ENCODE measurements at regions not wholly inside any gene's neighbourhood (a gene's known extent, or its start where the extent isn't known, plus 50 kb on each side); places are given as distances from the start of the nearest gene placed in this dataset.
"Not testable (repeated sequence)": the region's sequence is repeated elsewhere in the genome, so short reads cannot be mapped to it uniquely, and the experiment has no call there.

GRCh38 chr17:5896215-5896614 lies 174.0 kb upstream of the WSCD1 start:
- DNase-seq: no peak
- no TSS peak for BruUV-seq (replicated peaks)
- TF ChIP-seq, protein P1, sequence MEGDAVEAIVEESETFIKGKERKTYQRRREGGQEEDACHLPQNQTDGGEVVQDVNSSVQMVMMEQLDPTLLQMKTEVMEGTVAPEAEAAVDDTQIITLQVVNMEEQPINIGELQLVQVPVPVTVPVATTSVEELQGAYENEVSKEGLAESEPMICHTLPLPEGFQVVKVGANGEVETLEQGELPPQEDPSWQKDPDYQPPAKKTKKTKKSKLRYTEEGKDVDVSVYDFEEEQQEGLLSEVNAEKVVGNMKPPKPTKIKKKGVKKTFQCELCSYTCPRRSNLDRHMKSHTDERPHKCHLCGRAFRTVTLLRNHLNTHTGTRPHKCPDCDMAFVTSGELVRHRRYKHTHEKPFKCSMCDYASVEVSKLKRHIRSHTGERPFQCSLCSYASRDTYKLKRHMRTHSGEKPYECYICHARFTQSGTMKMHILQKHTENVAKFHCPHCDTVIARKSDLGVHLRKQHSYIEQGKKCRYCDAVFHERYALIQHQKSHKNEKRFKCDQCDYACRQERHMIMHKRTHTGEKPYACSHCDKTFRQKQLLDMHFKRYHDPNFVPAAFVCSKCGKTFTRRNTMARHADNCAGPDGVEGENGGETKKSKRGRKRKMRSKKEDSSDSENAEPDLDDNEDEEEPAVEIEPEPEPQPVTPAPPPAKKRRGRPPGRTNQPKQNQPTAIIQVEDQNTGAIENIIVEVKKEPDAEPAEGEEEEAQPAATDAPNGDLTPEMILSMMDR (IDR thresholded peaks at IDR 0.05; ENCODE audit: unreplicated experiment): no peak
- Mint-ChIP-seq H3K4me1 (ENCODE audit: low read depth, unreplicated experiment) (no peaks in the 10 kb centered on the region), H3K27me3 (ENCODE audit: unreplicated experiment) (peaks cover 57% of the 10 kb centered on the region), H3K9me3 (ENCODE audit: low read depth, unreplicated experiment) (no peaks in the 10 kb centered on the region), H3K27ac (ENCODE audit: unreplicated experiment) (no peak overlapping the region), H3K4me3 (ENCODE audit: low read depth, unreplicated experiment) (no peak overlapping the region), H3K36me3 (ENCODE audit: insufficient read depth, unreplicated experiment) (peaks cover 5% of the 10 kb centered on the region)
- CTCF ChIA-PET: no interaction called here
- intact Hi-C loops (cut with micrococcal nuclease; ENCODE audit: unreplicated experiment): no loop called here

- CTCF ChIA-PET: interaction anchor here (0.7 kb wide), 1 partner anchor 290 kb away, joined by 3 read pairs; no protein-coding TSS in a partner anchor
- no TSS peak for BruUV-seq (replicated peaks)
- Mint-ChIP-seq H3K4me3 (ENCODE audit: low read depth, unreplicated experiment) (no peak overlapping the region), H3K36me3 (ENCODE audit: insufficient read depth, unreplicated experiment) (peaks cover 5% of the 10 kb centered on the region), H3K27me3 (ENCODE audit: unreplicated experiment) (peaks cover 54% of the 10 kb centered on the region), H3K9me3 (ENCODE audit: low read depth, unreplicated experiment) (no peaks in the 10 kb centered on the region), H3K4me1 (ENCODE audit: low read depth, unreplicated experiment) (no peaks in the 10 kb centered on the region), H3K27ac (ENCODE audit: unreplicated experiment) (no peak overlapping the region)
- DNase-seq: no peak
- intact Hi-C loops (cut with micrococcal nuclease; ENCODE audit: unreplicated experiment): no loop called here
- TF ChIP-seq, protein P1 (IDR thresholded peaks at IDR 0.05; ENCODE audit: unreplicated experiment): no peak
Observed at GRCh38 chr17:5897275-5897911, 172.8 kb upstream of the WSCD1 start.

GRCh38 chr17:5897981-5898380 lies 172.2 kb upstream of the WSCD1 start:
- BruUV-seq (replicated peaks); intact Hi-C loops (cut with micrococcal nuclease; ENCODE audit: unreplicated experiment); H3K4me1 Mint-ChIP-seq (ENCODE audit: low read depth, unreplicated experiment); H3K4me3 Mint-ChIP-seq (ENCODE audit: low read depth, unreplicated experiment); H3K27ac Mint-ChIP-seq (ENCODE audit: unreplicated experiment); DNase-seq; H3K36me3 Mint-ChIP-seq (ENCODE audit: insufficient read depth, unreplicated experiment); H3K9me3 Mint-ChIP-seq (ENCODE audit: low read depth, unreplicated experiment): not testable (repeated sequence)
- CTCF ChIA-PET: interaction anchor here (0.7 kb wide), 1 partner anchor 290 kb away, joined by 3 read pairs; no protein-coding TSS in a partner anchor
- H3K27me3 Mint-ChIP-seq (ENCODE audit: unreplicated experiment): peaks cover 48% of the 10 kb centered on the region

DNA sequence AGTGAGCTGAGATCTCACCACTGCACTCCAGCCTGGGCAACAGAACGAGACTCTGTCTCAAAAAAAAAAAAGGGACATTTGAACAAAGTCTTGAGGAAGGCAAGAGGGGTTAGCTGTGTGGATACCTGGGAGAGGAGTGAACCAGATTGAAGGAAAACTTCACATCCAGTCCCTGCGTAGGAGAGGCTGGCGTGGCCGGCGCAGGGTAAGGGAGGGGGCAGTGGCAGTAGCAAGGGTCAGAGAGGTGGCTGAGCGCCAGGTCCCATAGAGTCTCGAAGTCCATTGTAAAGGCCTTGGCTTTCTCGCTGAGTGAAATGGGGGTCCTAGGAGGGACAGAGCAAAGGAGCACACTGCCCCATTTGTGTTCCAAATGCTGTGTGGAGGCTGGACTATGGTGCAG lies 171.8 kb upstream of the WSCD1 start:
- Mint-ChIP-seq H3K9me3 (ENCODE audit: low read depth, unreplicated experiment) (no peaks in the 10 kb centered on the region), H3K27me3 (ENCODE audit: unreplicated experiment) (peaks cover 44% of the 10 kb centered on the region), H3K4me3 (ENCODE audit: low read depth, unreplicated experiment) (no peak overlapping the region), H3K4me1 (ENCODE audit: low read depth, unreplicated experiment) (no peaks in the 10 kb centered on the region), H3K36me3 (ENCODE audit: insufficient read depth, unreplicated experiment) (peaks cover 5% of the 10 kb centered on the region), H3K27ac (ENCODE audit: unreplicated experiment) (no peak overlapping the region)
- no TSS peak for BruUV-seq (replicated peaks)
- intact Hi-C loops (cut with micrococcal nuclease; ENCODE audit: unreplicated experiment): no loop called here
- CTCF ChIA-PET: interaction anchor here (0.7 kb wide), 1 partner anchor 289 kb away, joined by 3 read pairs; no protein-coding TSS in a partner anchor
- no peak for DNase-seq
- TF ChIP-seq, protein P1 (IDR thresholded peaks at IDR 0.05; ENCODE audit: unreplicated experiment): no peak

GRCh38 chr17:5899496-5900195 lies 170.5 kb upstream of the WSCD1 start:
- BruUV-seq (replicated peaks): no TSS peak
- H3K4me1 Mint-ChIP-seq (ENCODE audit: low read depth, unreplicated experiment): no peaks in the 10 kb centered on the region
- intact Hi-C loops (cut with micrococcal nuclease; ENCODE audit: unreplicated experiment): no loop called here
- CTCF ChIA-PET: no interaction called here
- TF ChIP-seq, protein P1 (IDR thresholded peaks at IDR 0.05; ENCODE audit: unreplicated experiment): no peak
- H3K27me3 Mint-ChIP-seq (ENCODE audit: unreplicated experiment): peaks cover 35% of the 10 kb centered on the region
- no peak overlapping the region for H3K4me3 Mint-ChIP-seq (ENCODE audit: low read depth, unreplicated experiment)
- no peak overlapping the region for H3K27ac Mint-ChIP-seq (ENCODE audit: unreplicated experiment)
- DNase-seq: no peak
- peaks cover 5% of the 10 kb centered on the region for H3K36me3 Mint-ChIP-seq (ENCODE audit: insufficient read depth, unreplicated experiment)
- H3K9me3 Mint-ChIP-seq (ENCODE audit: low read depth, unreplicated experiment): no peaks in the 10 kb centered on the region
